Lower leg skin (tissue), 3 donors: ENCODE measurements at regions not wholly inside any gene's neighbourhood (a gene's known extent, or its start where the extent isn't known, plus 50 kb on each side); places are given as distances from the start of the nearest gene placed in this dataset.

Source experiments
- POLR2A ChIP-seq, 2 donors: fragments of 450-650 bp; IDR thresholded peaks; one replicate each; pipeline ENCODE4 v1.6.1; 2016 to 2017; ENCODE audit warnings: antibody characterized with exemption in 2 of 2, mild to moderate bottlenecking in 1 of 2, moderate library complexity in 1 of 2
- TF ChIP-seq, protein P1 (sequence below), 3 donors: fragments of 450-650 bp; IDR thresholded peaks; one replicate each; pipeline ENCODE4 v1.5.1; 2016; ENCODE audit warnings: antibody characterized with exemption in 3 of 3, mild to moderate bottlenecking in 3 of 3, moderate library complexity in 2 of 3

DNA sequence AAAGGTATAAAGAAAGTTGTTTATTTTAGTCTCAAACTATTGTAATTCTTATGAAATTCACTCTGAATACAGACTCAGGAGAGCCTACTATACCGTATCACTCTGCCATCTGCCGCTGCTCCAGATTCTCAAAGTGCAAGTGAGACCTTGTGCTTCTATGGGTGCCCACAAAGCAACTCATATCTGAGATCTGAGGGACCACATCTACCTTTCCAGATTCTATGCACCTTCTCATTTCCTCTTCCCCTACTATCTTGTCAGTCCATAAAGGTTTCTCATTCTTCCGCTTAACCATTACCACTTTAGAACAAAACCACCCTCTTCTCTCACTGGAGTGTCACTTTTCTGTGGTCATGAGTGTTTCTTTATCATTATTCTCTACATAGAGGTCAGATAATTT, 1236.9 kb downstream of the DIAPH3 start:
- TF ChIP-seq, protein P1, sequence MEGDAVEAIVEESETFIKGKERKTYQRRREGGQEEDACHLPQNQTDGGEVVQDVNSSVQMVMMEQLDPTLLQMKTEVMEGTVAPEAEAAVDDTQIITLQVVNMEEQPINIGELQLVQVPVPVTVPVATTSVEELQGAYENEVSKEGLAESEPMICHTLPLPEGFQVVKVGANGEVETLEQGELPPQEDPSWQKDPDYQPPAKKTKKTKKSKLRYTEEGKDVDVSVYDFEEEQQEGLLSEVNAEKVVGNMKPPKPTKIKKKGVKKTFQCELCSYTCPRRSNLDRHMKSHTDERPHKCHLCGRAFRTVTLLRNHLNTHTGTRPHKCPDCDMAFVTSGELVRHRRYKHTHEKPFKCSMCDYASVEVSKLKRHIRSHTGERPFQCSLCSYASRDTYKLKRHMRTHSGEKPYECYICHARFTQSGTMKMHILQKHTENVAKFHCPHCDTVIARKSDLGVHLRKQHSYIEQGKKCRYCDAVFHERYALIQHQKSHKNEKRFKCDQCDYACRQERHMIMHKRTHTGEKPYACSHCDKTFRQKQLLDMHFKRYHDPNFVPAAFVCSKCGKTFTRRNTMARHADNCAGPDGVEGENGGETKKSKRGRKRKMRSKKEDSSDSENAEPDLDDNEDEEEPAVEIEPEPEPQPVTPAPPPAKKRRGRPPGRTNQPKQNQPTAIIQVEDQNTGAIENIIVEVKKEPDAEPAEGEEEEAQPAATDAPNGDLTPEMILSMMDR (IDR thresholded peaks at IDR 0.05): no peak
- no peak for TF ChIP-seq POLR2A (IDR thresholded peaks at IDR 0.05)
